Liver (tissue), 3 donors: ENCODE measurements at regions not wholly inside any gene's neighbourhood (a gene's known extent, or its start where the extent isn't known, plus 50 kb on each side); places are given as distances from the start of the nearest gene placed in this dataset.

ENCODE experiments used
- CTCF ChIP-seq: fragments of 150-350 bp; IDR thresholded peaks from 2 replicates; pipeline ENCODE4 v1.5.1; 2017; ENCODE audit warnings: improper control_type of control experiment, low read depth, low read length; ENCODE audit not compliant: missing input control
- EGR1 ChIP-seq, 2 donors: IDR thresholded peaks; 2 replicates each; pipeline ENCODE4 v1.6.1; 2016 to 2018; ENCODE audit warnings: antibody characterized with exemption in 2 of 2, low read depth in 2 of 2
- FOXA1 ChIP-seq: IDR thresholded peaks from 2 replicates; pipeline ENCODE4 v1.6.1; 2016; ENCODE audit warnings: antibody characterized with exemption
- FOXA2 ChIP-seq: IDR thresholded peaks from 2 replicates; pipeline ENCODE4 v1.6.1; 2016; ENCODE audit warnings: antibody characterized with exemption
- GABPA ChIP-seq, 2 donors: IDR thresholded peaks in 1 of 2; conservative IDR thresholded peaks in 1 of 2; 2 replicates each; pipeline ENCODE4 v1.6.1; 2016; ENCODE audit warnings: antibody characterized with exemption in 2 of 2, mild to moderate bottlenecking in 1 of 2, moderate library complexity in 1 of 2
- HNF4G ChIP-seq: IDR thresholded peaks from 2 replicates; pipeline ENCODE4 v1.6.1; 2016; ENCODE audit warnings: antibody characterized with exemption
- JUND ChIP-seq, 2 donors: IDR thresholded peaks; 2 replicates each; pipeline ENCODE4 v1.6.1; 2016; ENCODE audit warnings: antibody characterized with exemption in 2 of 2
- NR2F2 ChIP-seq: IDR thresholded peaks from 2 replicates; pipeline ENCODE4 v1.6.1; 2016; ENCODE audit warnings: antibody characterized with exemption
- RAD21 ChIP-seq, 2 donors: IDR thresholded peaks; 2 replicates each; pipeline ENCODE4 v1.6.1; 2016; ENCODE audit warnings: antibody characterized with exemption in 2 of 2, mild to moderate bottlenecking in 2 of 2
- SP1 ChIP-seq: IDR thresholded peaks from 2 replicates; pipeline ENCODE4 v1.6.1; 2018; ENCODE audit warnings: antibody characterized with exemption, mild to moderate bottlenecking
- TAF1 ChIP-seq: conservative IDR thresholded peaks from 2 replicates; pipeline ENCODE4 v1.6.1; 2016; ENCODE audit warnings: antibody characterized with exemption, mild to moderate bottlenecking
- YY1 ChIP-seq: IDR thresholded peaks from 2 replicates; pipeline ENCODE4 v1.6.1; 2016; ENCODE audit warnings: antibody characterized with exemption, mild to moderate bottlenecking
- TF ChIP-seq, protein P1 (sequence below): IDR thresholded peaks from 2 replicates; pipeline ENCODE4 v1.6.1; 2016; ENCODE audit warnings: antibody characterized with exemption, mild to moderate bottlenecking
- TF ChIP-seq, protein P2 (sequence below): IDR thresholded peaks from 2 replicates; pipeline ENCODE4 v1.6.1; 2016; ENCODE audit warnings: antibody characterized with exemption
- donor health status: healthy.
- donor health status: healthy.

DNA sequence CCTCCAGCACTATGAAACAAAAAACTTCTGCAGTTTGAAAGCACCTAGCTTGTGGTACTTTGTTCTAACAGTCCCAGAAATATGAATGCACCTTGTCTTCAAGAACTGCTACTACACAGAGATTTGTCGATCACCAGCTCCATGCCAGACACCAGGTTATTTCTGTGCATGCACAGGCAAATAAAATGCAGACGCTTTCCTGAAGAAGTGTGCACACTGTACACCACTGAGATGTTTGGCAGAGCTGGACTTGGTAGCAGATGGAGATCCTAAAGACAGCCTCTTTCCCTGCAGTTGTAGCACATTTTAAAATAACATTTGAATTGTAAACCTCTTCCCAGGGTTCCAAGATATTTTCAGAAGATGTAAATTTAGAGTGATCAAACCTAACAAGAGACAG is 730.0 kb downstream of the MTRR start:
- TF ChIP-seq CTCF (no peak), YY1 (no peak), FOXA1 (no peak), JUND (IDR thresholded peaks at IDR 0.05) (no peak), SP1 (no peak), RAD21 (IDR thresholded peaks at IDR 0.05) (no peak), FOXA2 (no peak), GABPA (IDR thresholded peaks at IDR 0.05 in 1 of 2, conservative IDR thresholded peaks at IDR 0.05 in 1 of 2) (no peak), EGR1 (IDR thresholded peaks at IDR 0.05; ENCODE audit: low read depth in 2 of 2) (no peak), HNF4G (no peak), TAF1 (no peak), NR2F2 (no peak)
- TF ChIP-seq, protein P1, sequence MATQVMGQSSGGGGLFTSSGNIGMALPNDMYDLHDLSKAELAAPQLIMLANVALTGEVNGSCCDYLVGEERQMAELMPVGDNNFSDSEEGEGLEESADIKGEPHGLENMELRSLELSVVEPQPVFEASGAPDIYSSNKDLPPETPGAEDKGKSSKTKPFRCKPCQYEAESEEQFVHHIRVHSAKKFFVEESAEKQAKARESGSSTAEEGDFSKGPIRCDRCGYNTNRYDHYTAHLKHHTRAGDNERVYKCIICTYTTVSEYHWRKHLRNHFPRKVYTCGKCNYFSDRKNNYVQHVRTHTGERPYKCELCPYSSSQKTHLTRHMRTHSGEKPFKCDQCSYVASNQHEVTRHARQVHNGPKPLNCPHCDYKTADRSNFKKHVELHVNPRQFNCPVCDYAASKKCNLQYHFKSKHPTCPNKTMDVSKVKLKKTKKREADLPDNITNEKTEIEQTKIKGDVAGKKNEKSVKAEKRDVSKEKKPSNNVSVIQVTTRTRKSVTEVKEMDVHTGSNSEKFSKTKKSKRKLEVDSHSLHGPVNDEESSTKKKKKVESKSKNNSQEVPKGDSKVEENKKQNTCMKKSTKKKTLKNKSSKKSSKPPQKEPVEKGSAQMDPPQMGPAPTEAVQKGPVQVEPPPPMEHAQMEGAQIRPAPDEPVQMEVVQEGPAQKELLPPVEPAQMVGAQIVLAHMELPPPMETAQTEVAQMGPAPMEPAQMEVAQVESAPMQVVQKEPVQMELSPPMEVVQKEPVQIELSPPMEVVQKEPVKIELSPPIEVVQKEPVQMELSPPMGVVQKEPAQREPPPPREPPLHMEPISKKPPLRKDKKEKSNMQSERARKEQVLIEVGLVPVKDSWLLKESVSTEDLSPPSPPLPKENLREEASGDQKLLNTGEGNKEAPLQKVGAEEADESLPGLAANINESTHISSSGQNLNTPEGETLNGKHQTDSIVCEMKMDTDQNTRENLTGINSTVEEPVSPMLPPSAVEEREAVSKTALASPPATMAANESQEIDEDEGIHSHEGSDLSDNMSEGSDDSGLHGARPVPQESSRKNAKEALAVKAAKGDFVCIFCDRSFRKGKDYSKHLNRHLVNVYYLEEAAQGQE, result no peak
- TF ChIP-seq, protein P2, sequence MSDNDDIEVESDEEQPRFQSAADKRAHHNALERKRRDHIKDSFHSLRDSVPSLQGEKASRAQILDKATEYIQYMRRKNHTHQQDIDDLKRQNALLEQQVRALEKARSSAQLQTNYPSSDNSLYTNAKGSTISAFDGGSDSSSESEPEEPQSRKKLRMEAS, result no peak
